Fibroblast of mammary gland (primary cell): ENCODE measurements at regions not wholly inside any gene's neighbourhood (a gene's known extent, or its start where the extent isn't known, plus 50 kb on each side); places are given as distances from the start of the nearest gene placed in this dataset.
A peak's percentile ranks its signal among the peaks of the same experiment; 100 is the strongest.

Experiments used
- DNase-seq: peaks from one replicate; pipeline ENCODE4 v3.0.0-alpha.2; 2010; ENCODE audit warnings: low read depth
- H3K4me3 ChIP-seq: 2 replicates; pipeline ENCODE4 v1.5.1; 2011; ENCODE audit warnings: low read depth, mild to moderate bottlenecking, low read length, moderate library complexity; ENCODE audit not compliant: control insufficient read depth
- CTCF ChIP-seq: conservative IDR thresholded peaks from 2 replicates; pipeline ENCODE4 v1.5.1; 2011; ENCODE audit warnings: low read depth, low read length, inconsistent platforms; ENCODE audit not compliant: control insufficient read depth, insufficient read depth

- H3K4me3 ChIP-seq: no peak overlapping the region
- DNase-seq: no peak
- TF ChIP-seq CTCF: no peak
Observed at GRCh38 chr2:81839780-81840179, 1535.2 kb upstream of the LRRTM1 start.

GRCh38 chr2:81835321-81836000 is 1530.9 kb upstream of the LRRTM1 start:
- TF ChIP-seq CTCF: no peak
- DNase-seq: no peak
- no peak overlapping the region for H3K4me3 ChIP-seq

- TF ChIP-seq CTCF: no peak
- no peak overlapping the region for H3K4me3 ChIP-seq
- DNase-seq: no peak
Observed at GRCh38 chr2:81786811-81787210, 1482.3 kb upstream of the LRRTM1 start.

GRCh38 chr2:81767187-81767912 is 1462.8 kb upstream of the LRRTM1 start:
- H3K4me3 ChIP-seq: no peak overlapping the region
- DNase-seq: peak; percentile 1
- TF ChIP-seq CTCF: no peak

GRCh38 chr2:81747481-81748070 is 1443.0 kb upstream of the LRRTM1 start:
- DNase-seq: no peak
- TF ChIP-seq CTCF: no peak
- H3K4me3 ChIP-seq: no peak overlapping the region

GRCh38 chr2:81739966-81740365 is 1435.4 kb upstream of the LRRTM1 start:
- DNase-seq: peak; percentile 5
- H3K4me3 ChIP-seq: no peak overlapping the region
- TF ChIP-seq CTCF: no peak
